Activated T-cell treated with anti-CD3 and anti-CD28 coated beads, Interleukin-2, amount 50 U/mL, for 4 hours (primary cell): ENCODE measurements at regions not wholly inside any gene's neighbourhood (a gene's known extent, or its start where the extent isn't known, plus 50 kb on each side); places are given as distances from the start of the nearest gene placed in this dataset.

Experiments used
- ATAC-seq, 2 donors: fragments of 200-7000 bp; cut with Tn5 transposase; one replicate each; pipeline ENCODE4 v1.10.0; 2021
- DNase-seq: peaks from one replicate; pipeline ENCODE4 v3.0.0-alpha.2; 2020
- H3K27me3 Mint-ChIP-seq: one replicate; pipeline ENCODE4 v1.8.0; 2021; ENCODE audit warnings: low read depth, mixed read lengths
- H3K36me3 Mint-ChIP-seq: one replicate; pipeline ENCODE4 v1.8.0; 2022; ENCODE audit warnings: mixed read lengths; ENCODE audit not compliant: insufficient read depth
- H3K4me1 Mint-ChIP-seq: one replicate; pipeline ENCODE4 v1.8.0; 2021; ENCODE audit warnings: low read depth, mixed read lengths
- H3K4me3 Mint-ChIP-seq: one replicate; pipeline ENCODE4 v1.8.0; 2021; ENCODE audit warnings: mild to moderate bottlenecking, moderate library complexity, mixed read lengths
- H3K9me3 Mint-ChIP-seq: one replicate; pipeline ENCODE4 v1.8.0; 2021; ENCODE audit warnings: mixed read lengths

- no peaks in the 10 kb centered on the region for H3K36me3 Mint-ChIP-seq
- peaks cover 10% of the 10 kb centered on the region for H3K9me3 Mint-ChIP-seq
- H3K4me1 Mint-ChIP-seq = no peaks in the 10 kb centered on the region
- no peaks in the 10 kb centered on the region for H3K27me3 Mint-ChIP-seq
- no peak for ATAC-seq
- H3K4me3 Mint-ChIP-seq = no peak overlapping the region
- DNase-seq = no peak
These were observed 1129.4 kb downstream of the TDRD15 start for GRCh38 chr2:22253171-22253570.

- Mint-ChIP-seq H3K4me3 (no peak overlapping the region), H3K27me3 (no peaks in the 10 kb centered on the region), H3K36me3 (no peaks in the 10 kb centered on the region), H3K4me1 (no peaks in the 10 kb centered on the region), H3K9me3 (peaks cover 24% of the 10 kb centered on the region)
- ATAC-seq (no peak), DNase-seq (no peak)
These were observed 1123.8 kb upstream of the KLHL29 start for GRCh38 chr2:22261165-22261564.

GRCh38 chr2:22270341-22270740 is 1114.6 kb upstream of the KLHL29 start:
- DNase-seq (no peak), ATAC-seq (no peak)
- Mint-ChIP-seq H3K27me3 (no peaks in the 10 kb centered on the region), H3K4me3 (no peak overlapping the region), H3K36me3 (no peaks in the 10 kb centered on the region), H3K9me3 (peaks cover 6% of the 10 kb centered on the region), H3K4me1 (no peaks in the 10 kb centered on the region)

GRCh38 chr2:22273853-22274252 is 1111.1 kb upstream of the KLHL29 start:
- H3K4me1 Mint-ChIP-seq = no peaks in the 10 kb centered on the region
- H3K4me3 Mint-ChIP-seq = no peak overlapping the region
- no peaks in the 10 kb centered on the region for H3K36me3 Mint-ChIP-seq
- no peaks in the 10 kb centered on the region for H3K27me3 Mint-ChIP-seq
- ATAC-seq (no peak), DNase-seq (no peak)
- peaks cover 3% of the 10 kb centered on the region for H3K9me3 Mint-ChIP-seq

- no peak overlapping the region for H3K4me3 Mint-ChIP-seq
- DNase-seq (no peak), ATAC-seq (no peak)
- H3K4me1 Mint-ChIP-seq = no peaks in the 10 kb centered on the region
- H3K27me3 Mint-ChIP-seq = no peaks in the 10 kb centered on the region
- H3K36me3 Mint-ChIP-seq = no peaks in the 10 kb centered on the region
- H3K9me3 Mint-ChIP-seq = peaks cover 3% of the 10 kb centered on the region
These were observed 1110.3 kb upstream of the KLHL29 start for GRCh38 chr2:22274661-22275060.

GRCh38 chr2:22276696-22277095 is 1108.3 kb upstream of the KLHL29 start:
- DNase-seq = no peak
- no peak for ATAC-seq
- Mint-ChIP-seq H3K27me3 (no peaks in the 10 kb centered on the region), H3K36me3 (no peaks in the 10 kb centered on the region), H3K4me3 (no peak overlapping the region), H3K9me3 (no peaks in the 10 kb centered on the region), H3K4me1 (no peaks in the 10 kb centered on the region)

GRCh38 chr2:22279541-22279940 is 1105.4 kb upstream of the KLHL29 start:
- peaks cover 9% of the 10 kb centered on the region for H3K9me3 Mint-ChIP-seq
- no peak for DNase-seq
- no peak for ATAC-seq
- H3K27me3 Mint-ChIP-seq = no peaks in the 10 kb centered on the region
- H3K4me3 Mint-ChIP-seq = no peak overlapping the region
- no peaks in the 10 kb centered on the region for H3K4me1 Mint-ChIP-seq
- H3K36me3 Mint-ChIP-seq = no peaks in the 10 kb centered on the region

GRCh38 chr2:22281033-22281432 is 1103.9 kb upstream of the KLHL29 start:
- Mint-ChIP-seq H3K4me1 (no peaks in the 10 kb centered on the region), H3K36me3 (no peaks in the 10 kb centered on the region), H3K27me3 (no peaks in the 10 kb centered on the region), H3K4me3 (no peak overlapping the region), H3K9me3 (peaks cover 9% of the 10 kb centered on the region)
- DNase-seq (no peak), ATAC-seq (no peak)

GRCh38 chr2:22282220-22282619 is 1102.8 kb upstream of the KLHL29 start:
- DNase-seq (no peak), ATAC-seq (no peak)
- H3K27me3 Mint-ChIP-seq = no peaks in the 10 kb centered on the region
- peaks cover 9% of the 10 kb centered on the region for H3K9me3 Mint-ChIP-seq
- no peaks in the 10 kb centered on the region for H3K36me3 Mint-ChIP-seq
- no peak overlapping the region for H3K4me3 Mint-ChIP-seq
- no peaks in the 10 kb centered on the region for H3K4me1 Mint-ChIP-seq

- Mint-ChIP-seq H3K9me3 (peaks cover 9% of the 10 kb centered on the region), H3K36me3 (no peaks in the 10 kb centered on the region), H3K4me1 (no peaks in the 10 kb centered on the region), H3K27me3 (no peaks in the 10 kb centered on the region), H3K4me3 (no peak overlapping the region)
- ATAC-seq (no peak), DNase-seq (no peak)
These were observed 1102.1 kb upstream of the KLHL29 start for GRCh38 chr2:22282916-22283315.

GRCh38 chr2:22283436-22283835 is 1101.5 kb upstream of the KLHL29 start:
- no peaks in the 10 kb centered on the region for H3K36me3 Mint-ChIP-seq
- no peak overlapping the region for H3K4me3 Mint-ChIP-seq
- DNase-seq = no peak
- no peaks in the 10 kb centered on the region for H3K4me1 Mint-ChIP-seq
- H3K27me3 Mint-ChIP-seq = no peaks in the 10 kb centered on the region
- no peak for ATAC-seq
- peaks cover 9% of the 10 kb centered on the region for H3K9me3 Mint-ChIP-seq

- Mint-ChIP-seq H3K36me3 (no peaks in the 10 kb centered on the region), H3K4me1 (no peaks in the 10 kb centered on the region), H3K9me3 (peaks cover 16% of the 10 kb centered on the region), H3K4me3 (no peak overlapping the region), H3K27me3 (no peaks in the 10 kb centered on the region)
- no peak for ATAC-seq
- DNase-seq = no peak
These were observed 1094.7 kb upstream of the KLHL29 start for GRCh38 chr2:22290302-22290701.

GRCh38 chr2:22290909-22291473 is 1094.0 kb upstream of the KLHL29 start:
- DNase-seq (no peak), ATAC-seq (no peak)
- Mint-ChIP-seq H3K36me3 (no peaks in the 10 kb centered on the region), H3K27me3 (no peaks in the 10 kb centered on the region), H3K4me3 (no peak overlapping the region), H3K9me3 (peaks cover 16% of the 10 kb centered on the region), H3K4me1 (no peaks in the 10 kb centered on the region)

GRCh38 chr2:22301228-22301627 is 1083.8 kb upstream of the KLHL29 start:
- peaks cover 9% of the 10 kb centered on the region for H3K9me3 Mint-ChIP-seq
- no peaks in the 10 kb centered on the region for H3K27me3 Mint-ChIP-seq
- H3K4me1 Mint-ChIP-seq = no peaks in the 10 kb centered on the region
- DNase-seq = no peak
- no peaks in the 10 kb centered on the region for H3K36me3 Mint-ChIP-seq
- H3K4me3 Mint-ChIP-seq = no peak overlapping the region
- no peak for ATAC-seq

- Mint-ChIP-seq H3K27me3 (no peaks in the 10 kb centered on the region), H3K4me3 (no peak overlapping the region), H3K9me3 (peaks cover 11% of the 10 kb centered on the region), H3K36me3 (no peaks in the 10 kb centered on the region), H3K4me1 (no peaks in the 10 kb centered on the region)
- DNase-seq (no peak), ATAC-seq (no peak)
These were observed 1058.7 kb upstream of the KLHL29 start for GRCh38 chr2:22326250-22326649.
